ENCODE measurements at regions not wholly inside any gene's neighbourhood (a gene's known extent, or its start where the extent isn't known, plus 50 kb on each side); places are given as distances from the start of the nearest gene placed in this dataset.
"Not testable (repeated sequence)": the region's sequence is repeated elsewhere in the genome, so short reads cannot be mapped to it uniquely, and the experiment has no call there.

GRCh38 chr10:42722575-42722974 is 60.0 kb upstream of the BMS1 start:
- Histone ChIP-seq H3K4me1 (ENCODE audit: insufficient read depth, low read length) (no peaks in the 10 kb centered on the region), H3K9me3 (ENCODE audit: low read depth, low read length) (no peaks in the 10 kb centered on the region), H3K79me2 (ENCODE audit: insufficient read depth, low read length) (no peaks in the 10 kb centered on the region), H2AFZ (ENCODE audit: low read length) (no peak overlapping the region), H3K4me2 (ENCODE audit: insufficient read depth, low read length) (no peak overlapping the region), H4K20me1 (ENCODE audit: insufficient read depth, low read length) (no peaks in the 10 kb centered on the region), H3K36me3 (ENCODE audit: insufficient read depth, low read length) (no peaks in the 10 kb centered on the region), H3K4me3 (ENCODE audit: insufficient read depth, low read length) (no peak overlapping the region), H3K27me3 (ENCODE audit: insufficient read depth, low read length) (no peaks in the 10 kb centered on the region), H3K27ac (ENCODE audit: low read depth, low read length) (no peak overlapping the region)
- TF ChIP-seq CTCF (IDR thresholded peaks at IDR 0.05; ENCODE audit: extremely low read depth, low read depth, low read length): no peak
- no peak for DNase-seq (ENCODE audit: insufficient read length, low spot score, missing footprints)

- not testable (repeated sequence) for H4K20me1 ChIP-seq (ENCODE audit: insufficient read depth, low read length); H3K27me3 ChIP-seq (ENCODE audit: insufficient read depth, low read length); H3K4me2 ChIP-seq (ENCODE audit: insufficient read depth, low read length); DNase-seq (ENCODE audit: insufficient read length, low spot score, missing footprints); H3K79me2 ChIP-seq (ENCODE audit: insufficient read depth, low read length); H3K4me1 ChIP-seq (ENCODE audit: insufficient read depth, low read length); H2AFZ ChIP-seq (ENCODE audit: low read length); H3K27ac ChIP-seq (ENCODE audit: low read depth, low read length); H3K4me3 ChIP-seq (ENCODE audit: insufficient read depth, low read length); H3K9me3 ChIP-seq (ENCODE audit: low read depth, low read length); H3K36me3 ChIP-seq (ENCODE audit: insufficient read depth, low read length)
These were observed 59.0 kb upstream of the BMS1 start for GRCh38 chr10:42723549-42723948.

GRCh38 chr10:42724660-42725059 is 57.9 kb upstream of the BMS1 start:
- H2AFZ ChIP-seq (ENCODE audit: low read length); H3K4me2 ChIP-seq (ENCODE audit: insufficient read depth, low read length); DNase-seq (ENCODE audit: insufficient read length, low spot score, missing footprints): not testable (repeated sequence)

GRCh38 chr10:42732266-42732665 is 50.3 kb upstream of the BMS1 start:
- Histone ChIP-seq H3K27me3 (ENCODE audit: insufficient read depth, low read length) (no peaks in the 10 kb centered on the region), H3K36me3 (ENCODE audit: insufficient read depth, low read length) (no peaks in the 10 kb centered on the region), H4K20me1 (ENCODE audit: insufficient read depth, low read length) (no peaks in the 10 kb centered on the region), H3K9me3 (ENCODE audit: low read depth, low read length) (no peaks in the 10 kb centered on the region), H3K27ac (ENCODE audit: low read depth, low read length) (no peak overlapping the region), H3K4me3 (ENCODE audit: insufficient read depth, low read length) (no peak overlapping the region), H3K4me2 (ENCODE audit: insufficient read depth, low read length) (no peak overlapping the region), H2AFZ (ENCODE audit: low read length) (no peak overlapping the region), H3K4me1 (ENCODE audit: insufficient read depth, low read length) (no peaks in the 10 kb centered on the region), H3K79me2 (ENCODE audit: insufficient read depth, low read length) (no peaks in the 10 kb centered on the region)
- no peak for TF ChIP-seq CTCF (IDR thresholded peaks at IDR 0.05; ENCODE audit: extremely low read depth, low read depth, low read length)
- no peak for DNase-seq (ENCODE audit: insufficient read length, low spot score, missing footprints)

More at GRCh38 chr10:42724660-42725059, 57.9 kb upstream of the BMS1 start:
- H3K79me2 ChIP-seq (ENCODE audit: insufficient read depth, low read length); H3K27ac ChIP-seq (ENCODE audit: low read depth, low read length); H3K36me3 ChIP-seq (ENCODE audit: insufficient read depth, low read length); H3K27me3 ChIP-seq (ENCODE audit: insufficient read depth, low read length); H3K4me3 ChIP-seq (ENCODE audit: insufficient read depth, low read length); H4K20me1 ChIP-seq (ENCODE audit: insufficient read depth, low read length); H3K9me3 ChIP-seq (ENCODE audit: low read depth, low read length); H3K4me1 ChIP-seq (ENCODE audit: insufficient read depth, low read length): not testable (repeated sequence)

Measured in osteoblast (primary cell).